GM12892 (cell line): ENCODE measurements at regions not wholly inside any gene's neighbourhood (a gene's known extent, or its start where the extent isn't known, plus 50 kb on each side); places are given as distances from the start of the nearest gene placed in this dataset.

Experiments used
- POLR2A ChIP-seq: IDR thresholded peaks from 2 replicates; pipeline ENCODE4 v1.6.1; 2011; ENCODE audit warnings: low read depth, low read length, control low read depth
- TAF1 ChIP-seq: IDR thresholded peaks from 2 replicates; pipeline ENCODE4 v1.6.1; 2011; ENCODE audit warnings: low read depth, mild to moderate bottlenecking, control low read depth, low read length, borderline replicate concordance

DNA sequence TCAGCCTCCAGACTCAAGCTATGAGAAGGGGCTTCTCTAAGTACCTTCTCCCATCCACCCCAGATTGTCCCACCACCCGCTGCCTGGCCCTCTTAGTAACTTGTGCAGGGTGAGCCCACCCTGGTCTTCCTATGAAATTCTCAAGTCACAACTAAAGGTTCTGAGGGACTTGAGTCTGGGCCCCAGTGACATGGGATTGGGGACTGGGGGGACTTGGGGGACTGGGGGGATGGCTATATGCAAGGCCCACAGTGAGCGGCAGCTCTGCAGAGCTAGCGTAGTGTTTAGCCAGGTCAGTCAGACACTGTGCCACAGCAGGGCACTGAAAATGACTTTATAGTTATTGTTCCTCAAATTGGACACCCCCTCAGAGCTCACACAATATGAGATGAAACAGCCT, 622.3 kb upstream of the CADM1 start:
- no peak for TF ChIP-seq TAF1
- no peak for TF ChIP-seq POLR2A
